ENCODE measurements at regions not wholly inside any gene's neighbourhood (a gene's known extent, or its start where the extent isn't known, plus 50 kb on each side); places are given as distances from the start of the nearest gene placed in this dataset.
"Not testable (repeated sequence)": the region's sequence is repeated elsewhere in the genome, so short reads cannot be mapped to it uniquely, and the experiment has no call there.

DNA sequence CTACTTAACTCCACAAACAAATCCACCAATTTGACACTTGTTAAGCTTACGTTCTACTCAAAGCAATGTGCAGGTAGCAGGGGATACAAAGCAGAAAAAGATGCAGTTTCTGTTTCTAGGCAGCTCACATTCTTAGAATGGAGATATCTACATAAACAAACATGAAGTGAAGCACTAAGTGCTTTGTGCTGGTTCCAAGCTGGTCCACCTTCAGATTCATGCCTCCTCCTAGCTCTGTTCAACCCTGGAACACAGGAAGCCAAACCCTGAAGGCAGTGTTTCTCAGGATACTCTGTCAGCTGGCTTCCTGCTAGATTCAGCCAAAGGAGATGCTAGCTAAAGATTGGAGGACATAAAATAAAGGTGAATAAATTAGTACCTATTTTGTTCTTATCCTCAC lies 55.3 kb upstream of the NOL4 start:
- DNase-seq (ENCODE audit: low read depth) = no peak

DNA sequence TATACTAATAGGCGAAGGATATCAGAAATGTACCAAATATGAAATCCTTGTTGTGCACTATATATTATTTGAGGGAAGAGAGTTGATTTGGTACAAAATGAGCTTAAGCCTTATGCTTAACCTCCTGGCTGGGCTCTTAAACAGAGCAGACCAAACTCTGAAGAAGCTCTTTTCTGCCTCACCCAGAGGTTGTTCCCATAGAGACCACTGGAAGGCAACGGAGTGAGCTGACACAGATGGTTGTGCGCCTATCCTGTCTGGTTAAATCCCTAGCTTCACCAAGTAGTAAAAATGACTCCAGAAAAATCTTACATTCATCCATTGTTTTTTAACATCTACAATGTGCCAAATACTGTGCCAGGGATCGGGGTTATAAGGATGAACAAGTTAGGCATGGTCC lies 55.9 kb upstream of the NOL4 start:
- no peak for DNase-seq (ENCODE audit: low read depth)

DNA sequence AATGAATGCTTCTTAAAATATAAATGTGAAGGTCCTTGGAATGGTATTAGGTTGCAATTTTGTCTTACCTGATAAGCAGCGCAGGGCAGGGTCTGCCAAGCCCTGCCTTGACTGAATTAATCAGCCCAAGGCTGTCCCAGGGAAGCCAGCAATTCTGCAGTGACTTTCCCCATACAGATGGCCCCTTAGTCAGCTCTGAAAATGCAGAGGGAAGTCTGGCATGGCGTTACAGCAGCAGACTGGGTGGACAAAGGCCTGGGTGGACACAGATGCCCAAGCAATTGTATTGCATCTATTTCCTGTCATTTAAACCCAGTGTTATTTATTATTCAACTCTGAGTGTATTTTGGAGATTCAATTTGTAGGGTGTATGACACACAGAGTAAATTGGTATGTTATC lies 56.6 kb upstream of the NOL4 start:
- DNase-seq (ENCODE audit: low read depth) = no peak

DNA sequence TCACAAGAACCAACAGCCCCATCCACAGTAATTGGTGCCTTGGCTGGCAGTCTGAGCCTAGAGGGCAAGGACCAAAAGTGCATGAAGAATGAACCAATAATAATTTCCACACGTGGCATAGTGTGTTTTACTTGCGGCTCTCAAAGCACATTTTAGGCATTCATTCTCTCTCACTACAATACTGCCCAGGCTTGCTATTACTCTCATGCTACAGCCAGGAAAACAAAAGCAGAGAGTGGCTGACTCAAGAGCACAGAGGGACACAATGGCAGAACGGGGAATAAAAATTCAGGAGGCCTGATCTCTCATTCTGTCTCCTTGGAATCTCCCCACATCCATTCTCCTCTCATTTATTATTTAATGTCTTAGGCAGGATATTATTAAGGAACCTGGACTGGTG lies 57.0 kb upstream of the NOL4 start:
- DNase-seq (ENCODE audit: low read depth) = no peak

DNA sequence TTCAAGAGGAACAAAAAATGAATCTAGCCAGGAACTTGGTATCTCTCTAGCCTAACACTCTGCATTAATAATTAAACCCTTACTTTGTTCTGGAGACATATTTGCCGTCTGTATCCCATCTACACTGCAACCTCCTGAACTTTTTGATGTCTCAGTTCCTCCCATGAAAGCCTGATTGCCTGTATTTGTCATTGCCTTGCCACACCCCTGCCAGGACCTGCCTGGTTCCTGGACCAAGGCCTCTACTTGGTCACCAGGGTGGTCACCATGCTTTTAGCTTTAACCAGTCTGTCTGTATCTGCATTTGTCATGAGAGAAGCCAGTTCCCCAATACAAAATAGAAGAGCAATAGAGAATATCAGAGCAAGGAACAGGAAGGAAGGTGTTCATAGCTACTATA lies 58.8 kb upstream of the NOL4 start:
- DNase-seq (ENCODE audit: low read depth) = no peak

DNA sequence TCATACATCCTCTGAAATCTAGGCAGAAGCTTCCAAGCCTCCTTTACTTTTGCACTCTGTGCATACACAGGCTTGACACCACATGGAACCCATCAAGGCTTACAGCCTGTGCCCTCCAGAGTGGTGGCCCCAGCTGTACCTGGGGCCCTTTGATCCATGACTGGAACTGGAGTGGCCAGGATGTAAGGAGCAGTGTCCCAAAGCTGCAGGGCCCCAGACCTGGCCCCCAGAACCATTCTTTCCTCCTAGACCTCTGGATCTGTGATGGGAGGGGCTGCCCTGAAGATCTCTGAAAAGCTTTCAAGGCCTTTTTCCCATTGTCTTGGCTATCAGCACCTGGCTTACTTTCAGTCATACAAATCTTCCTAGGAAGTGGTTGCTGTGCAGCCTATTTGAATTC lies 63.1 kb upstream of the NOL4 start:
- DNase-seq (ENCODE audit: low read depth) = no peak

DNA sequence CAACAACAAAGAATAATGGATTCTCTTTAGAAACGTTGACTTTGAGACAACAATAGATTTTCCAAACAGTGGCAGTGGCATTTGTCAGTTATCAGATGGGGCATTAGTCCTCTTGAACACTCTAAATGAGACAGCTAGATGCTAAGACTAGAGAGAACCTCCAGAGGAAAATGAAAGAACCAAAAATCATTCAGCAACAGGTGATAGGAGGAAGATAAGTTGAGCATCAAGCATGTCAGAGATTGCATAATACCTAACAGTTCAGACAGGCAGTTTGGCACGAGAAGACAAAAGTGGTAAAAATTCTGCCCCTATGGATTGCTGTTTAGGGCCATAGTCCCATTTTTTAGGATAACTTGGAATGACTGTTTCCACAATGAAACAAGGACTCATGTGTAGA lies 67.9 kb upstream of the NOL4 start:
- DNase-seq (ENCODE audit: low read depth) = no peak

DNA sequence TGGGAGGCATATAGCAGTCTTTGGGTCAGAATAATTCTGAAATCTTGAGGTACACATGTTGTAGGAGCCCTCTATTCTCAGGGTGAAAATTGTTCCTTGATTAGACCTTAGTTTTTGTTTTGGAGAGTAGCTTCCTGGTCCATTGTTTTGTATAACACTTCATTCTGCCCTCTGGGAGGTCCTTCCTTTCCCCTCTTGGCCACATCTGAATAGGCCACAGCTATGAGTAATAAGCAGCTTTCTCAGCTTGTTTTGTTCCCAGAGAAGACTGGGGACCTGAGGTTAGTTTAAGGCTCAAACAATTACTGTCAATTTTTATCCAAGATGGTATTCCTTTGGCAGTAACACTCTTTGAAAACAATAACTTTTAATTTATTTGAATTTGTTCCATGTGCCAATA lies 72.6 kb upstream of the NOL4 start:
- DNase-seq (ENCODE audit: low read depth) = no peak

DNA sequence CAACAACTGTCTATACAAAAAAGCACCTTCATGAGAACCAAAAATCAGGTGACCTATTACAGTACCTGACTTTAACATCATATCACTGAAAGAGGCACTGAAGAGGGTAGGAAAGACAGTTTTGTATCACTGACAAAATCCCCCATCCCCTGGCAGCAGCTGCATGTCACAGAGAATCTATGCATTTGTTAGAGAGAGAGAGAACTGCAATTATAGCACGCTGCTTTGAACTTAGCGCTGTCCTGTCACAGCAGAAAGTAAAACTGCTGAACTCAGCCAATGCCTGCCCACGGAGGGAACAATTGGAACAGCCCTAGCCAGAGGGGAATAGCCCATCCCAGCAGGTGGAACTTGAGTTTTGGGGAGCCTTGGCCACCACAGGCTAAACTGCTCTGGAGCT lies 75.1 kb upstream of the NOL4 start:
- DNase-seq (ENCODE audit: low read depth) = no peak

DNA sequence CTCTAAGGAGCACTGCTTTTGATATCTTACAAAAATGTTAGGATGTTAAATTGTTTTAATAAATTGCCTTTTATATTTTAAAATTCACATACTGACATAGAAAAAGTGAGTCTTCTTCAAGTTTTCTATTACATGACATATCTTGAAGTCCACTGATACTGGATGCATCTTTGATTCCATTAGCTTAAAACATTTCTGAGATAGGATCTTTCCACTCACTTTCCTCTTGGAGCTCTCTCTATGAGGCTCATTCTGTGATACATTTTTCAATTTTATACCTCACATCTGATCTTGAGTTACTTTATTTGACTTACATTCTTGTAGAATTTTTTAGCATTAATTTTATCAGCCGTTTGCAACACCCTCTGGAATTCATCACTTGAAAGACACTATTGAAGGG lies 86.8 kb upstream of the NOL4 start:
- DNase-seq (ENCODE audit: low read depth) = no peak

DNA sequence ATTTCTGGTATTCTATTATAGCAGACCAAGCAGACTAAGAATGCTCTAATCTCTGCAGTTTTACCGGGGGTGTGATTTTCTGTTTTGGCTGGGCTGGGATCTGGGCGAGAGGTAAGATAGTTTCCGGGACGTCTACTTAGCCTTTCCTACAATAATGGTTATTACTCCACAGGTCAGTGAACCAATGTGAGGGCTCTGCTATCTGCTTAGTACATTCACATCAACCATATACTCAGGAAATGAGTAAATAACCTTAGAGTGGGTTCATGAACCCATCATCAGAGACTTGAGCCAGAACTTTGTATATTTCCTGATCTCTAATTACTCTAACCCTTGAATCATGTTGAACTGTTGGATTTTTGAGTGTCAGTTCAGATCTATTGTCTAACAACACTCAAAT lies 90.1 kb upstream of the NOL4 start:
- DNase-seq (ENCODE audit: low read depth) = no peak

DNA sequence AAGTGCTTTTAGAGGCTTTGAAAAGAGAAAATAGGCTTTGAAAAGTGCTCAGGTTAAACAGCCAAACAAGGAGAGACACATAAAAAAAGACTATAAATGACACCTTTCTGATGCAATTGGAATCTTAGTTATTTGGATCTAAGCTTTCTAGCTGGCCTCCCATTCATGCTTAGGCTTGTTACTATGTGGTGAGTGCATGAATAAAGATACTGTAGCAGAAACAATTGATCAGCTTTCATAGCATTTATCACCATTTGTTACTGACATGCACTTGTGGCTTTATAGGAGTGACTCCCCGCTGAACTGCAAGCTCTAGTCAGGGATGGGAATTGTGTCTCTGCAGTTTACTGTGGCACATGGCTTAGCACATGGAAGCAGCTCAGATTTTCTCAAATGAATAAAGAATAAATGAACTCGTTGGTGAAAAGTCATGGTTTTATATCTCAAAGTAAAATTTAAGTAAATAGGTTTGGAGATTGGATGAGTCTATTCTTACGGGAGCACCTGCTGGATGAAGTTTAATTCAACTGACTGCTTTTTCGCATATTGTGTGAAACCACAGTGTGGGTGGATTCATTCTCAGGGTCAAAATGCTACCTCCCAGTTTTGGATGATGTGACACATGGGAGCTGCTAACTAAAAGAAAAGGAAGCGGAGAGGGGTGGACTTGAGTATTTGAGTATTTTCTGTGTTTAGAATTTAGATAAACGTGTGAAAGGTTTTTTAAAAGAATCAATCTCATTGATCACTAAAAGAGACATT lies 91.1 kb upstream of the NOL4 start:
- DNase-seq (ENCODE audit: low read depth) = no peak

DNA sequence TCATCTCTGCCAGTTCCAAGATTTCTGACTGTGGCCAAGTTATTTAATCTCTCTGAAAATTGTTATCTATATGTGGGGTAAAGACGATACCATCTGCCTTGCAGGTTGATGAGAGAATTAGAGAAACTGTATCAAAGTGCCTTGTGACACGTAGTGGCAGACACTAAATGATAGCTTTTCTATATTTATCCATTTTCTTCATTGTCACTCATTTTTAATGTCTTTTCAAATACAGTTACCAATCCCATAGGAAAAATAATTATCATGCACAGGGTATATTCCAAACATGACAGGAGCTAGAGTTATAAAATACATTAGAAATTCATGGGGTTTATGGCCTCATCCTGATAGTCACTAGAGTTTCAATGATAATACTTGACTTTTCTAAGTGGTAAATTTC lies 95.6 kb upstream of the NOL4 start:
- no peak for DNase-seq (ENCODE audit: low read depth)

DNA sequence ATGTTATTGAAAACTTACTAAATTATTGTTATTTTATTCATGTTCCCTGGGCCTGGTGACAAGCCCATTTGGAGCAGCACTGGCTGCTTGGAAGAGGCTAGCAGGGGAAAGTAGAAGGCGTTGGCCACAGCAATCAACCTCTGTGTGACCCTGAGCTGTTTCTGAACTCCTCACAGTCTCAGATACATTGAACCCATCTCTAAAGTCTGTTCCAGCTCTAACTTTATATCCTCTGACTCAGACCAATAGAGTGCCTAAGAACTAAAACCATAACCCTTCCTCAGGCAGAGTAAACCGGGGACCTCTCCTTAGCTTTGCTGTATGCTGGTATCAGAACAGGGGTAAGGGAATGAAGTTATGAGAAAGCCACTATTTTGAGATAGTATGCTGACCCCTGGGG lies 96.4 kb upstream of the NOL4 start:
- DNase-seq (ENCODE audit: low read depth) = no peak

DNA sequence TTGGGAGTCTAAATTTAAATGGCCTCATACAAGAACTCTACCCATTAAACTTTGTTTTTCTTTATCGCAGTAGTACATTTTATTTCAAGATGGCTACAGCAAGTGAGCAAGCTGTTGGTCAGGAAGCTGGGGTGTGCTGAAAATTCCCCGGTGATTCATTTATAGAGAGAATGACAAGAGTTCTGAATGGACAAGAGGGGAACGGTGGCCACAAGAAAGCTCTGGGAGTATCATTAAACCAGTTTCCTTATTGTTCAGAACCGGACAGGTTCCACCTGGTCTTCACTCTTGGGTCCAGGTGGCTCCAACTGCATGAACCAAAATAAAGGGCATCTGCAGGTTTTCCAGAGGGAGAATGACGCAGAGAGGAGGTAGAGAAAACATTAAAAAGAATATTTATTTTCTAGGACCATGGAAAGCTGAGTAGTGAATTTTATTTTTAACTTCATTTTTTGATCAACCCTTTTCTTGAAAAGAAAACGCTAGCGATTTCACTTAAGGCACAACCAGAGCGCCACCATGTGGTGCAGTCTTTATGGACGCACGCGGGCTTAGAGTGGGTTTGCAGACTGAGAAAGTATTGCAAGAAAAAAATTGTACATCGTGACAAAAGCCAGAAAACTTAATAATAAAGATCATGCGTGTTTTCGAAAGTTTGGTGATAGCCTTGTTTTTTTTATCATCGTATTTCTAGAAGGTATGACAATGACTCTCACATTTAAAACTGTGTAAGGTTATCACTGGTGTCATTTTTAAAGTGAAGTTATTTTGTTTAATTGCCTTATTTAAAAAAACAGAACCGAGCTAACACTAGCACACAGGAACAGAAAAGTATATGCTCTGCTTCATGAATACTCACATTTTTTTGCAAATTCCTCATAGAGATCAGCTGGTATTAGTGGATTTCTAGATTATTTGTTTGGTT lies 97.9 kb upstream of the NOL4 start:
- DNase-seq (ENCODE audit: low read depth) = peak; percentile 70

DNA sequence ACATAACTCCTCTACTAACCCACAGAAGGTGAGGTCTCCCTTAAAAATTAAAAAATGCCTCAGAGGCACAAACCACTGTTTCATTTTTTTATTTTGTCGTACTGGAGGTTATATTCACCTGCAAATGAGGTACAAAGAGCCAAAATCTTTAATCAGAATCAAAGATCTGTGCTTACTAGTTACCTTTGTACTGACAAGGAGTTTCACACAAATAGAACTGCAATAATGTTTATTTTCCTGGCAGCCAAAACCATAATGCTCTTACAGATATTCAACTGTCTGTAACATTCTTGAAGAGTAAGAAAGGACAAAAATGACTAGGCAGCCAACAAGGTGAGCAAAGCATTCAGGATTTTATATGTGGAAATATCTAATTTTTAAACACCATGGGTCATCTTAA lies 105.1 kb upstream of the NOL4 start:
- no peak for DNase-seq (ENCODE audit: low read depth)

DNA sequence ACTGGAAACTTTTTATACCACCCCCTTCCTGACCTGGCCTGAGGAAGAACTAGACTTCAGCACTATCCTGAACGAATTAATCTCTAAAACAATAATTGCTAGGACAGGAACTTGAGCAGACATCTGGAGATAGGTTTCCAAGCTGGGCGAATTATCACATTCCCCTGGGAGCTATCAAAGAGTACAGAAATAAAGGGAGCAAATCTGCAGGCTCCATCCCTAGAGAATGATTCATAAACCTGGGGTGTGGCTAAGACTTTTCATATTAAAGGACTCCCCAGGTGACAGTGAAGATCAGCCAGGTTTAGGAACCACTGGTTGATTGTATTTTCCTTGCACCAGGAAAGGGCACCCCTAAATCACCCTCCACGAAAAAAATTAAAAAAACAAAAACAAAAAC lies 105.6 kb upstream of the NOL4 start:
- no peak for DNase-seq (ENCODE audit: low read depth)

DNA sequence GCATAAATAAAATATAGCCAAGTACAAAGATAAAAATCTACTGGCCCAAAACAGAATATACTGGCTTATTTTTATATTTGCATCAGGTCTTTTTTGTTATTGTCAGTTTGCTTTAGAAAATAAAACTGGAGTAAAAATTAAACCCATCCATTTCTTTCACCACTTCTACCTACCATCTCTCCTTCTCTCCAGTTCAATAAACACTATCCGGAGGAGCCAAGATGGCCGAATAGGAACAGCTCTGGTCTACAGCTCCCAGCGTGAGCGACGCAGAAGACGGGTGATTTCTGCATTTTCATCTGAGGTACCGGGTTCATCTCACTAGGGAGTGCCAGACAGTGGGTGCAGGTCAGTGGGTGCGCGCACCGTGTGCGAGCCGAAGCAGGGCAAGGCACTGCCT lies 106.2 kb upstream of the NOL4 start:
- not testable (repeated sequence) for DNase-seq (ENCODE audit: low read depth)

DNA sequence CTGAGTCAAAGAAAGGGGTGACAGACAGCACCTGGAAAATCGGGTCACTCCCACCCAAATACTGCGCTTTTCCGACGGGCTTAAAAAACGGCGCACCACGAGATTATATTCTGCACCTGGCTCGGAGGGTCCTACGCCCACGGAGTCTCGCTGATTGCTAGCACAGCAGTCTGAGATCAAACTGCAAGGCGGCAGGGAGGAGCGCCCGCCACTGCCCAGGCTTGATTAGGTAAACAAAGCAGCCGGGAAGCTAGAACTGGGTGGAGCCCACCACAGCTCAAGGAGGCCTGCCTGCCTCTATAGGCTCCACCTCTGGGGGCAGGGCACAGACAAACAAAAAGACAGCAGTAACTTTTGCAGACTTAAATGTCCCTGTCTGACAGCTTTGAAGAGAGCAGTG lies 106.6 kb upstream of the NOL4 start:
- DNase-seq (ENCODE audit: low read depth) = not testable (repeated sequence)

DNA sequence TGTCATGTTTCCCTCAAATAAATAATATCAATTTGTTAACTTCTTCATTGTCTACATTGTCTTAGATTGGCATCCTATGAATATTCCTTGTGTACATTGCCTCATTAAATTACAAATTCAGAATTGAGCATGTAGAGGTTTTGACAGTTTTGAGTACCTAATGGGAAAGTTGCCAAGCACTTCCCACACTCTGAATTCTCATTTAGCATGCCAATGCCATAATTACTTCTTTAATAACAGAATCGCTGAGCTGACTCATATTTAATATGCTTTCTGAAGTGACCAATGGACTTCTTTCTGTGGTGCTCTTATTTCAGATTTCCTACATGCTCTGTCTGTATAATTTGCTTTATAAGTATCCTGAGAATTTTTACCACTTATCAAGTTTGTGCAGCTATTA lies 114.4 kb upstream of the NOL4 start:
- DNase-seq (ENCODE audit: low read depth) = no peak

DNA sequence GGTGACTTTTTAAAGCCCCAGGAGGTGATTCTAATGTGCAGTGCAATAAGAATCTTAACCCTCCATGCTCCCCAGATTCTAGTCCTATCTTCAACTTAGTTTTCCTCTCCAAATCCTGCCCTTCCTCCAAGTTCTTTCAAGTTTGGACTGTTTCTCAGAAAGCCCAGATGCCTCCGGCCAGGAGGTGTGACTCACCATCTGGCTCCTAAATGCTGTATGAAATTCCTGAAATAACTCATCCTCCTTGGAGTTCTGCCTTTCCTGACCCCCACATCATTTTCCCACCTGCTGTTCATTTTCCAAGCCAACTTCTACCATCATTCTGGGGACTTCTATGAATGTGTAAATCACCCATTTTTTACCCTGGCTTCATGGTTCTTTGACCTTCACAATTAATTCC lies 118.2 kb upstream of the NOL4 start:
- peak; percentile 35 for DNase-seq (ENCODE audit: low read depth)

DNA sequence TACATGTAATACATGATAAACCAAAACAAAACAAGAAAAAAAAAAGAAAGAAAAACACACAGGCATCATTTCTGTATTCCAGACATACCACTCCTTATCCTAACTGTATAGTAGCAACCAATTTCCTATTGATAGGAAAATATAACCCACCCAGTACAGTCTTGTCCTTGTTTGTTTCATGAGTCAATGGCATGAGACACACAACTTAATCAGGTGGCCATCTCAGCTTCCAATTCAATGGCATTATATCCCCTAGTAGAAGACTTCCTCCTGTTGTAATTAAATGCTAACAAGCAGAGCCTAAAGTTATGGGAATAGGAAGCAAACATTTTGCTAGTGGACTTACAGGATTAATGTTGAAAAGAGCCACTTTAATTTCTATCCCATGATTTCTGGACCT lies 121.0 kb upstream of the NOL4 start:
- no peak for DNase-seq (ENCODE audit: low read depth)

DNA sequence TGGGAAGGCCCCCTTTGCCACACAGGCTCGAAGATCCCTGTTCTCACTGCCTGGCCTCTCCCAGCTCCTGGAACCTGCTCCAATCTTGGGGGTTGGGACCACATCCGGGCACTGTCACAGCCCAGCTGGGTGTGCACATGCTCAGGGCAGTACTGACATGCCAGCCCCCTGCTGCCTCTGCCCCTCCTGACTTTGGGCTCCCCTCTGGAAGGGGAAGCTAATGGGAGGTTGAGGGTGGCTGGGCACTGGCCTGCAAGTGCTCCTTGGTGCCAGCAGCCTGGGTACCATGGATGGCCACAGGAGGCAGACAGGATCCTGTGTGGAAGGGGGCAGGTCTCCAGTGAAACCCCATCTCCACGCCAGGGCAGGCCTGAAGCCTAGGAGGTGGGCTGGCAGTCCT lies 126.1 kb upstream of the NOL4 start:
- no peak for DNase-seq (ENCODE audit: low read depth)
